ENCODE measurements at regions not wholly inside any gene's neighbourhood (a gene's known extent, or its start where the extent isn't known, plus 50 kb on each side); places are given as distances from the start of the nearest gene placed in this dataset.

DNA sequence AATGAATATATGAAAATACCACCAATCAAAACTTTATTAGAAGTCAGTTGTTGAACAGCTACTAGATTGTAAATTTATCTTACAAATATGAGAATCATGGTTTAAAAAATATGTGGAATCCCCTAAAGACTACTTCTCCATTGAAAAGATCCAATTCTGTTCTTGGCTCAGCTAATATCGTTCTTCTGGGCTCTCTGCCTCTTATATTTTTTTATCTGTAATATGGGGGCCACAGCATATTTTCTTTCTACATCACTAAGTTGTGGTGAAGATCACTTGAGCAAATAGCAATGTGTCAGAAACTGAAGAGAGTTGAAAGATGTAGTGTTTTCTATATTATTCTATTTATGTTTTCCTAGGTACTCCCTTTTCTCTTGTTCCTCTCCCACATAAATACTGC, 198.1 kb downstream of the FZD1 start:
- no peak for TF ChIP-seq POLR2A (IDR thresholded peaks at IDR 0.05; ENCODE audit: insufficient read depth in 1 of 2, low read depth in 2 of 2, low read length in 2 of 2)
- no peak for TF ChIP-seq CC2D1A (CRISPR knock-in tag; IDR thresholded peaks at IDR 0.05)
- TF ChIP-seq, protein P1, sequence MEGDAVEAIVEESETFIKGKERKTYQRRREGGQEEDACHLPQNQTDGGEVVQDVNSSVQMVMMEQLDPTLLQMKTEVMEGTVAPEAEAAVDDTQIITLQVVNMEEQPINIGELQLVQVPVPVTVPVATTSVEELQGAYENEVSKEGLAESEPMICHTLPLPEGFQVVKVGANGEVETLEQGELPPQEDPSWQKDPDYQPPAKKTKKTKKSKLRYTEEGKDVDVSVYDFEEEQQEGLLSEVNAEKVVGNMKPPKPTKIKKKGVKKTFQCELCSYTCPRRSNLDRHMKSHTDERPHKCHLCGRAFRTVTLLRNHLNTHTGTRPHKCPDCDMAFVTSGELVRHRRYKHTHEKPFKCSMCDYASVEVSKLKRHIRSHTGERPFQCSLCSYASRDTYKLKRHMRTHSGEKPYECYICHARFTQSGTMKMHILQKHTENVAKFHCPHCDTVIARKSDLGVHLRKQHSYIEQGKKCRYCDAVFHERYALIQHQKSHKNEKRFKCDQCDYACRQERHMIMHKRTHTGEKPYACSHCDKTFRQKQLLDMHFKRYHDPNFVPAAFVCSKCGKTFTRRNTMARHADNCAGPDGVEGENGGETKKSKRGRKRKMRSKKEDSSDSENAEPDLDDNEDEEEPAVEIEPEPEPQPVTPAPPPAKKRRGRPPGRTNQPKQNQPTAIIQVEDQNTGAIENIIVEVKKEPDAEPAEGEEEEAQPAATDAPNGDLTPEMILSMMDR (CRISPR knock-in tag; IDR thresholded peaks at IDR 0.05), result no peak
- TF ChIP-seq, protein P2, sequence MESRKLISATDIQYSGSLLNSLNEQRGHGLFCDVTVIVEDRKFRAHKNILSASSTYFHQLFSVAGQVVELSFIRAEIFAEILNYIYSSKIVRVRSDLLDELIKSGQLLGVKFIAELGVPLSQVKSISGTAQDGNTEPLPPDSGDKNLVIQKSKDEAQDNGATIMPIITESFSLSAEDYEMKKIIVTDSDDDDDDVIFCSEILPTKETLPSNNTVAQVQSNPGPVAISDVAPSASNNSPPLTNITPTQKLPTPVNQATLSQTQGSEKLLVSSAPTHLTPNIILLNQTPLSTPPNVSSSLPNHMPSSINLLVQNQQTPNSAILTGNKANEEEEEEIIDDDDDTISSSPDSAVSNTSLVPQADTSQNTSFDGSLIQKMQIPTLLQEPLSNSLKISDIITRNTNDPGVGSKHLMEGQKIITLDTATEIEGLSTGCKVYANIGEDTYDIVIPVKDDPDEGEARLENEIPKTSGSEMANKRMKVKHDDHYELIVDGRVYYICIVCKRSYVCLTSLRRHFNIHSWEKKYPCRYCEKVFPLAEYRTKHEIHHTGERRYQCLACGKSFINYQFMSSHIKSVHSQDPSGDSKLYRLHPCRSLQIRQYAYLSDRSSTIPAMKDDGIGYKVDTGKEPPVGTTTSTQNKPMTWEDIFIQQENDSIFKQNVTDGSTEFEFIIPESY (CRISPR knock-in tag; IDR thresholded peaks at IDR 0.05), result no peak
- TF ChIP-seq, protein P3, sequence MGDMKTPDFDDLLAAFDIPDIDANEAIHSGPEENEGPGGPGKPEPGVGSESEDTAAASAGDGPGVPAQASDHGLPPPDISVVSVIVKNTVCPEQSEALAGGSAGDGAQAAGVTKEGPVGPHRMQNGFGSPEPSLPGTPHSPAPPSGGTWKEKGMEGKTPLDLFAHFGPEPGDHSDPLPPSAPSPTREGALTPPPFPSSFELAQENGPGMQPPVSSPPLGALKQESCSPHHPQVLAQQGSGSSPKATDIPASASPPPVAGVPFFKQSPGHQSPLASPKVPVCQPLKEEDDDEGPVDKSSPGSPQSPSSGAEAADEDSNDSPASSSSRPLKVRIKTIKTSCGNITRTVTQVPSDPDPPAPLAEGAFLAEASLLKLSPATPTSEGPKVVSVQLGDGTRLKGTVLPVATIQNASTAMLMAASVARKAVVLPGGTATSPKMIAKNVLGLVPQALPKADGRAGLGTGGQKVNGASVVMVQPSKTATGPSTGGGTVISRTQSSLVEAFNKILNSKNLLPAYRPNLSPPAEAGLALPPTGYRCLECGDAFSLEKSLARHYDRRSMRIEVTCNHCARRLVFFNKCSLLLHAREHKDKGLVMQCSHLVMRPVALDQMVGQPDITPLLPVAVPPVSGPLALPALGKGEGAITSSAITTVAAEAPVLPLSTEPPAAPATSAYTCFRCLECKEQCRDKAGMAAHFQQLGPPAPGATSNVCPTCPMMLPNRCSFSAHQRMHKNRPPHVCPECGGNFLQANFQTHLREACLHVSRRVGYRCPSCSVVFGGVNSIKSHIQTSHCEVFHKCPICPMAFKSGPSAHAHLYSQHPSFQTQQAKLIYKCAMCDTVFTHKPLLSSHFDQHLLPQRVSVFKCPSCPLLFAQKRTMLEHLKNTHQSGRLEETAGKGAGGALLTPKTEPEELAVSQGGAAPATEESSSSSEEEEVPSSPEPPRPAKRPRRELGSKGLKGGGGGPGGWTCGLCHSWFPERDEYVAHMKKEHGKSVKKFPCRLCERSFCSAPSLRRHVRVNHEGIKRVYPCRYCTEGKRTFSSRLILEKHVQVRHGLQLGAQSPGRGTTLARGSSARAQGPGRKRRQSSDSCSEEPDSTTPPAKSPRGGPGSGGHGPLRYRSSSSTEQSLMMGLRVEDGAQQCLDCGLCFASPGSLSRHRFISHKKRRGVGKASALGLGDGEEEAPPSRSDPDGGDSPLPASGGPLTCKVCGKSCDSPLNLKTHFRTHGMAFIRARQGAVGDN (CRISPR knock-in tag; IDR thresholded peaks at IDR 0.05), result no peak
- no peak for TF ChIP-seq FOSL1 (CRISPR knock-in tag; IDR thresholded peaks at IDR 0.05; ENCODE audit: borderline replicate concordance)
- TF ChIP-seq NFKBIZ (CRISPR knock-in tag; IDR thresholded peaks at IDR 0.05), result no peak

All from HepG2 (cell line).